ENCODE measurements at regions not wholly inside any gene's neighbourhood (a gene's known extent, or its start where the extent isn't known, plus 50 kb on each side); places are given as distances from the start of the nearest gene placed in this dataset.

DNA sequence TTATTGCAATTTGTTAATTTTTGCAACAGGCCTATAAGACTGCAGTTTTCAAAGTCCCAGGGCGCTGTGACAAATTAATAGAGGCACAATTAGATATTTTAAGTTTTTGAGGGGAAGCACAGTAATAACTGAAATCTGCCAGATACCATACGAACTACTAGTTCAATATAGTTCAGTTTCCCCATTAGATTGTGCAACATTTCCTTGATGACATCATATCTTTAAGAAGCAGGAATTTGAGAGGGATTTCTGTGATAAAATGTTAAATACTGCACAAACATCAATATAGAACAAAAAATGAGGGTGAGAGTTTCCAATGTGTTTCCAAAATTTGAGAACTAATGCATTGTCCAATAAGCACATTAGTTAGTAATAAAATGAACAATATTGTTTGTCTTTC, 56.7 kb upstream of the GRIN3A start:
- no peak for DNase-seq (ENCODE audit: low read depth)
- TF ChIP-seq, protein P1, sequence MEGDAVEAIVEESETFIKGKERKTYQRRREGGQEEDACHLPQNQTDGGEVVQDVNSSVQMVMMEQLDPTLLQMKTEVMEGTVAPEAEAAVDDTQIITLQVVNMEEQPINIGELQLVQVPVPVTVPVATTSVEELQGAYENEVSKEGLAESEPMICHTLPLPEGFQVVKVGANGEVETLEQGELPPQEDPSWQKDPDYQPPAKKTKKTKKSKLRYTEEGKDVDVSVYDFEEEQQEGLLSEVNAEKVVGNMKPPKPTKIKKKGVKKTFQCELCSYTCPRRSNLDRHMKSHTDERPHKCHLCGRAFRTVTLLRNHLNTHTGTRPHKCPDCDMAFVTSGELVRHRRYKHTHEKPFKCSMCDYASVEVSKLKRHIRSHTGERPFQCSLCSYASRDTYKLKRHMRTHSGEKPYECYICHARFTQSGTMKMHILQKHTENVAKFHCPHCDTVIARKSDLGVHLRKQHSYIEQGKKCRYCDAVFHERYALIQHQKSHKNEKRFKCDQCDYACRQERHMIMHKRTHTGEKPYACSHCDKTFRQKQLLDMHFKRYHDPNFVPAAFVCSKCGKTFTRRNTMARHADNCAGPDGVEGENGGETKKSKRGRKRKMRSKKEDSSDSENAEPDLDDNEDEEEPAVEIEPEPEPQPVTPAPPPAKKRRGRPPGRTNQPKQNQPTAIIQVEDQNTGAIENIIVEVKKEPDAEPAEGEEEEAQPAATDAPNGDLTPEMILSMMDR (IDR thresholded peaks at IDR 0.05; ENCODE audit: control insufficient read depth, insufficient read depth, low read depth, low read length, missing control alignments), result no peak
- no peak overlapping the region for H3K4me3 ChIP-seq (ENCODE audit: control insufficient read depth, low read depth, low read length)

DNA sequence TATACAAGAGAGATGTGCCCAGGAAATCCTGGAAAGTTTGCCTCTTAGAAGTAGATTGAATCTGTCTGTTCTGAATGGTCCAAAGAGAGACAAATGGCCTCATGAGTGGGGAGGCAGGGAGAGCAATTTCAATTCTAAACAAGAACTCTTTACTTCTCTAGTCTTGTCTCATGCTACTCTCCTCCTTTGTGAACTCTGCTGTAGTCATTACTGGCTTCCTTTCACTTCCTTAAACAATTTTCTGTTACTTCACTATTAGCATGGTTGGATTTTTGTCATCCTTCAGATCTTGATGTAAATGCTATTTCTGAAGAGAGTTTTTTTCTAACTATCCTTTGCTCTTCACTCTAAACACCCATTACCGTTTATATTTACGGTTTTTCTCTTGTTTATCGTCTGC, 54.0 kb upstream of the GRIN3A start:
- no peak for DNase-seq (ENCODE audit: low read depth)
- H3K4me3 ChIP-seq (ENCODE audit: control insufficient read depth, low read depth, low read length), result no peak overlapping the region
- TF ChIP-seq, protein P1 (IDR thresholded peaks at IDR 0.05; ENCODE audit: control insufficient read depth, insufficient read depth, low read depth, low read length, missing control alignments), result no peak

DNA sequence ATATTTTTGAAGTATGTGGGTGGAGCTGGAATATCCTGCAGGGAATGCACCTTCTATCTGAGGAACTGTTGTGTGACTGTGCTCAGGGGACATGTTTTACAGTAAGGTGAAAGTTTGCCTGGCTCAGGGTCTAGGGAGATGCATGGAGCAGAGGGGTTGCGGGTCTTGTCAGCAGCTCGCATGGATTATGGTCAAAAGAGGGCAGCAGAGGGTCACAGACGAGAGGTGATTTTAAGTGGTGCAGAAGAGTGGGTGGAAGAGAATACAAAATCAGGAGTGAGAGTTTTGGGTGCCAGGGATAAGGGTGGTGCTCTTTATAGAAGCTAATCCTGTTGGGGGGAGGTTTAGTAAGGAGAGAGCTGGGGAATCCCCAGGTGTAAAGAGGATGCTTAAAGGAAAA, 53.5 kb upstream of the GRIN3A start:
- H3K4me3 ChIP-seq (ENCODE audit: control insufficient read depth, low read depth, low read length), result no peak overlapping the region
- TF ChIP-seq, protein P1 (IDR thresholded peaks at IDR 0.05; ENCODE audit: control insufficient read depth, insufficient read depth, low read depth, low read length, missing control alignments), result no peak
- DNase-seq (ENCODE audit: low read depth), result no peak

DNA sequence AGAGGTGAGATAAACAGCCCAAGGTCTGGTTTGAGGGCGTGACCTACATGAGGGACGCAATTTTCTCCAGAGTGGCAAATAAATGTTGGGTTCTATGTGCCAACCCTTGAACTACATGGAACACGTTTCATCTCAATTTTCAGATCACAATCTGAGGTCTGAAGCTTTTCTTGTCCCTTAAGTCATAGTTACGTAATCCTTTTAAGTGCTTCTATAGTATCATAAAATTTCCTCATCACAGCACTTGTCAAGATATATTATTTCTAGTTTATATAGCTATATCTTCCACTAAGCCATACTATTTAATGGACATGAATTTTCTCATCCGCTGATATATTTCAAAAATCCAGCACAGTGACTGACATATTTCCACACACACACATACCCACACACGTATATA, 53.1 kb upstream of the GRIN3A start:
- no peak for DNase-seq (ENCODE audit: low read depth)
- no peak overlapping the region for H3K4me3 ChIP-seq (ENCODE audit: control insufficient read depth, low read depth, low read length)
- TF ChIP-seq, protein P1 (IDR thresholded peaks at IDR 0.05; ENCODE audit: control insufficient read depth, insufficient read depth, low read depth, low read length, missing control alignments), result no peak
